GM19351 (cell line): ENCODE measurements at regions not wholly inside any gene's neighbourhood (a gene's known extent, or its start where the extent isn't known, plus 50 kb on each side); places are given as distances from the start of the nearest gene placed in this dataset.
"Not testable (repeated sequence)": the region's sequence is repeated elsewhere in the genome, so short reads cannot be mapped to it uniquely, and the experiment has no call there.

Experiments
- ATAC-seq: cut with Tn5 transposase; IDR thresholded peaks from one replicate; pipeline ENCODE4 v1.9.1; 2021; ENCODE audit warnings: mild to moderate bottlenecking, moderate library complexity; ENCODE audit not compliant: unreplicated experiment

- no peak for ATAC-seq
These were observed 79.9 kb upstream of the FBXL17 start for GRCh38 chr5:108461628-108462367.

DNA sequence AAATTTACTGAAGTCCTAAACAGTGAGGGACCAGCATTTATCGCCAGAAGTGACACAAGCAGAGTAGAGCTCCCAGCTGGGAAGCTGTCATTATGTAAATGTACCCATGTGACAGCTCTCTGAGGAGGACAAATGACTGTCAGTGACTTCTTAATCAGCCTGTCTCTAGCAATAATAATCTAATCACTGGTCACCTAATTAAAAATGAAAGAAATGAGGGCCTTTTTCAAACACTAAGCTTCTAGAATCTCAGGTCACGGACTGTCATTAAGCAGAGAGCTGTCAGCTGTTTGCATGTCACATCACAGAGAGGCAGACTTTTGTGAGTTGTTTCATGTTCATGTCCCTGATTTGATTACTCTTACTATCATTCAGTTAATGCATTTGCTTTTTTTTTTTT, 77.9 kb upstream of the FBXL17 start:
- no peak for ATAC-seq

GRCh38 chr5:108451269-108451668, 69.4 kb upstream of the FBXL17 start:
- ATAC-seq: no peak

GRCh38 chr5:108444130-108444529, 62.2 kb upstream of the FBXL17 start:
- ATAC-seq: not testable (repeated sequence)

DNA sequence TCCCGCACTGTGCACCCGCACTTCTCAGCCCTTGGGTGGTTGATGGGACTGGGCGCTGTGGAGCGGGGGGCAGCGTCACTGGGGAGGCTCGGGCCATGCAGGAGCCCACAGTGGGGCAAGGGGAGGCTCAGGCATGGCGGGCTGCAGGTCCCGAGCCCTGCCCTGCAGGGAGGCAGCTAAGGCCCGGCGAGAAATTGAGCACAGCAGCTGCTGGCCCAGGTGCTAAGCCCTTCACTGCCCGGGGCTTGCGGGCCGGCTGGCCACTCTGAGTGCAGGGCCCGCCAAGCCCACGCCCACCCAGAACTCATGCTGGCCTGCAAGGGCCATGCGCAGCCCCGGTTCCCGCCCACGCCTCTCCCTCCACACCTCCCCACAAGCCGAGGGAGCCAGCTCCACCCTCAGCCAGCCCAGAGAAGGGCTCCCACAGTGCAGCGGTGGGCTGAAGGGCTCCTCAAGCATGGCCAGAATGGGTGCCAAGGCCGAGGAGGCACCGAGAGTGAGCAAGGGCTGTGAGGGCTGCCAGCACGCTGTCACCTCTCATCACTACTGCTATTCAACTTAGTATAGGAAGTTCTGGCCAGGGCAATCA, 60.3 kb upstream of the FBXL17 start:
- not testable (repeated sequence) for ATAC-seq

DNA sequence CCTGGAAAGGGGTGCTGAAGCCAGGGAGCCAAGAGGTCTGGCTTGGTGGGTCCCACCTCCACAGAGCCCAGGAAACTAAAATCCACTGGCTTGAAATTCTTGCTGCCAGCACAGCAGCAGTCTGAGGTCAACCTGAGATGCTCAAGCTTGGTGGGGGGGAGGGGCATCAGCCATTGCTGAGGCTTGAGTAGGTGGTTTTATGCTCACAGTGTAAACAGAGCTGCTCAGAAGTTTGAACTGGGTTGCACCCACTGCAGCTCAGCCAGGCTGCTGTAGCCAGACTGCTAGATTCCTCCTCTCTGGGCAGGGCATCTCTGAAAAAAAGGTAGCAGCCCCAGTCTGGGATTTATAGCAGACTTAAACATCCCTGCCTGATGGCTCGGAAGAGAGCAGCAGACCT, 55.5 kb upstream of the FBXL17 start:
- no peak for ATAC-seq

GRCh38 chr5:108436696-108437095, 54.8 kb upstream of the FBXL17 start:
- ATAC-seq: no peak

- no peak for ATAC-seq
These were observed 51.7 kb upstream of the FBXL17 start for GRCh38 chr5:108433600-108433999.

- no peak for ATAC-seq
These were observed 50.1 kb upstream of the FBXL17 start for GRCh38 chr5:108432024-108432423.
